Sigmoid colon (tissue), 4 donors: ENCODE measurements at regions not wholly inside any gene's neighbourhood (a gene's known extent, or its start where the extent isn't known, plus 50 kb on each side); places are given as distances from the start of the nearest gene placed in this dataset.
"Not testable (repeated sequence)": the region's sequence is repeated elsewhere in the genome, so short reads cannot be mapped to it uniquely, and the experiment has no call there.

ENCODE experiments used
- CTCF ChIP-seq, 4 experiments: fragments of 450-650 bp in 3 of 4; fragments of 200-600 bp in 1 of 4; IDR thresholded peaks; one replicate each; pipeline ENCODE4 v1.5.1; 2016 to 2019; ENCODE audit warnings: antibody characterized with exemption in 4 of 4, mild to moderate bottlenecking in 3 of 4, moderate library complexity in 2 of 4
- POLR2A ChIP-seq, 2 donors: fragments of 450-650 bp; IDR thresholded peaks; one replicate each; pipeline ENCODE4 v1.6.1; 2016; ENCODE audit warnings: antibody characterized with exemption in 2 of 2, mild to moderate bottlenecking in 2 of 2, moderate library complexity in 2 of 2
- POLR2AphosphoS5 ChIP-seq, 4 donors: sonication (generic); formaldehyde crosslinking; IDR thresholded peaks; one replicate each; pipeline ENCODE4 v1.6.1; 2017; ENCODE audit warnings: antibody characterized with exemption in 4 of 4

- TF ChIP-seq POLR2AphosphoS5, POLR2A, CTCF (IDR thresholded peaks at IDR 0.05): not testable (repeated sequence)
Observed at GRCh38 chr16:18259496-18260176, 76.9 kb downstream of the NPIPA8 start.
